Femur (tissue), 1 donor: ENCODE measurements at regions not wholly inside any gene's neighbourhood (a gene's known extent, or its start where the extent isn't known, plus 50 kb on each side); places are given as distances from the start of the nearest gene placed in this dataset.
"Not testable (repeated sequence)": the region's sequence is repeated elsewhere in the genome, so short reads cannot be mapped to it uniquely, and the experiment has no call there.

Source experiments
- DNase-seq: peaks from one replicate; pipeline ENCODE4 v3.0.0-alpha.2; 2017

GRCh38 chr22:22759371-22759770 lies 115.0 kb downstream of the GGTLC2 start:
- no peak for DNase-seq

GRCh38 chr22:22759889-22760546 lies 115.6 kb downstream of the GGTLC2 start:
- no peak for DNase-seq

GRCh38 chr22:22761606-22761962 lies 117.2 kb downstream of the GGTLC2 start:
- no peak for DNase-seq

- DNase-seq: no peak
These were observed 117.8 kb downstream of the GGTLC2 start for GRCh38 chr22:22761963-22762772.

- DNase-seq: no peak
These were observed 119.1 kb downstream of the GGTLC2 start for GRCh38 chr22:22763512-22763911.

- DNase-seq: no peak
These were observed 119.7 kb downstream of the GGTLC2 start for GRCh38 chr22:22764085-22764484.

- DNase-seq: no peak
These were observed 119.6 kb upstream of the IGLL5 start for GRCh38 chr22:22767876-22768602.

GRCh38 chr22:22768885-22769284 lies 118.7 kb upstream of the IGLL5 start:
- DNase-seq: no peak

- no peak for DNase-seq
These were observed 118.0 kb upstream of the IGLL5 start for GRCh38 chr22:22769434-22770279.

- peak; percentile 40 for DNase-seq
These were observed 117.2 kb upstream of the IGLL5 start for GRCh38 chr22:22770280-22770871.

- no peak for DNase-seq
These were observed 116.7 kb upstream of the IGLL5 start for GRCh38 chr22:22770881-22771280.

GRCh38 chr22:22771696-22772377 lies 115.8 kb upstream of the IGLL5 start:
- no peak for DNase-seq

GRCh38 chr22:22772396-22772795 lies 115.2 kb upstream of the IGLL5 start:
- DNase-seq: no peak

- DNase-seq: no peak
These were observed 114.7 kb upstream of the IGLL5 start for GRCh38 chr22:22772883-22773282.

- no peak for DNase-seq
These were observed 114.2 kb upstream of the IGLL5 start for GRCh38 chr22:22773427-22773826.

- no peak for DNase-seq
These were observed 113.5 kb upstream of the IGLL5 start for GRCh38 chr22:22773979-22774604.

GRCh38 chr22:22774762-22775161 lies 112.9 kb upstream of the IGLL5 start:
- DNase-seq: not testable (repeated sequence)

- no peak for DNase-seq
These were observed 111.5 kb upstream of the IGLL5 start for GRCh38 chr22:22776121-22776520.

- no peak for DNase-seq
These were observed 108.4 kb upstream of the IGLL5 start for GRCh38 chr22:22779213-22779612.

GRCh38 chr22:22783575-22783974 lies 104.0 kb upstream of the IGLL5 start:
- DNase-seq: no peak
